ENCODE measurements at regions not wholly inside any gene's neighbourhood (a gene's known extent, or its start where the extent isn't known, plus 50 kb on each side); places are given as distances from the start of the nearest gene placed in this dataset.

- TF ChIP-seq, protein P1, sequence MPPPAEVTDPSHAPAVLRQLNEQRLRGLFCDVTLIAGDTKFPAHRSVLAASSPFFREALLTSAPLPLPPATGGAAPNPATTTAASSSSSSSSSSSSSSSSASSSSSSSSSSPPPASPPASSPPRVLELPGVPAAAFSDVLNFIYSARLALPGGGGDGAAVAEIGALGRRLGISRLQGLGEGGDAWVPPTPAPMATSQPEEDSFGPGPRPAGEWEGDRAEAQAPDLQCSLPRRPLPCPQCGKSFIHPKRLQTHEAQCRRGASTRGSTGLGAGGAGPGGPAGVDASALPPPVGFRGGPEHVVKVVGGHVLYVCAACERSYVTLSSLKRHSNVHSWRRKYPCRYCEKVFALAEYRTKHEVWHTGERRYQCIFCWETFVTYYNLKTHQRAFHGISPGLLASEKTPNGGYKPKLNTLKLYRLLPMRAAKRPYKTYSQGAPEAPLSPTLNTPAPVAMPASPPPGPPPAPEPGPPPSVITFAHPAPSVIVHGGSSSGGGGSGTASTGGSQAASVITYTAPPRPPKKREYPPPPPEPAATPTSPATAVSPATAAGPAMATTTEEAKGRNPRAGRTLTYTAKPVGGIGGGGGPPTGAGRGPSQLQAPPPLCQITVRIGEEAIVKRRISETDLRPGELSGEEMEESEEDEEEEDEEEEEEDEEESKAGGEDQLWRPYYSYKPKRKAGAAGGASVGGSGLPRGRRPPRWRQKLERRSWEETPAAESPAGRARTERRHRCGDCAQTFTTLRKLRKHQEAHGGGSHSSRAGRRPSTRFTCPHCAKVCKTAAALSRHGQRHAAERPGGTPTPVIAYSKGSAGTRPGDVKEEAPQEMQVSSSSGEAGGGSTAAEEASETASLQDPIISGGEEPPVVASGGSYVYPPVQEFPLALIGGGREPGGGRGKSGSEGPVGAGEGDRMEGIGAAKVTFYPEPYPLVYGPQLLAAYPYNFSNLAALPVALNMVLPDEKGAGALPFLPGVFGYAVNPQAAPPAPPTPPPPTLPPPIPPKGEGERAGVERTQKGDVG (CRISPR knock-in tag; IDR thresholded peaks at IDR 0.05; ENCODE audit: borderline replicate concordance) = no peak
- TF ChIP-seq ZNF460 (CRISPR knock-in tag; IDR thresholded peaks at IDR 0.05; ENCODE audit: borderline replicate concordance) (no peak), ZNF282 (IDR thresholded peaks at IDR 0.05; ENCODE audit: partially characterized antibody) (no peak), NFIC (IDR thresholded peaks at IDR 0.05; ENCODE audit: low read length) (no peak), ZNF878 (CRISPR knock-in tag; IDR thresholded peaks at IDR 0.05) (no peak), SKI (IDR thresholded peaks at IDR 0.05; ENCODE audit: partially characterized antibody) (no peak), ZNF367 (CRISPR knock-in tag; IDR thresholded peaks at IDR 0.05; ENCODE audit: borderline replicate concordance) (no peak), FOXM1 (CRISPR knock-in tag; IDR thresholded peaks at IDR 0.05) (no peak), STAG1 (CRISPR knock-in tag; IDR thresholded peaks at IDR 0.05) (peak; percentile 20; the same call in 1 of the 2 replicates), ZNF75D (CRISPR knock-in tag; IDR thresholded peaks at IDR 0.05; ENCODE audit: borderline replicate concordance) (no peak), KDM1A (CRISPR knock-in tag; IDR thresholded peaks at IDR 0.05) (no peak), MLLT10 (CRISPR knock-in tag; IDR thresholded peaks at IDR 0.05) (no peak), ZNF263 (CRISPR knock-in tag; IDR thresholded peaks at IDR 0.05) (peak; percentile 27; the same call in 1 of the 2 replicates), ZNF644 (CRISPR knock-in tag; IDR thresholded peaks at IDR 0.05; ENCODE audit: low read depth) (no peak), GABPB1 (CRISPR knock-in tag; IDR thresholded peaks at IDR 0.05) (peak; percentile 22; the same call in 1 of the 2 replicates), BHLHE40 (IDR thresholded peaks at IDR 0.05; ENCODE audit: low read length) (no peak), NCOR1 (IDR thresholded peaks at IDR 0.05; ENCODE audit: borderline replicate concordance, low read length) (0 out of 2 replicates have a peak, but pooled peaks have one; percentile 32), ZNF121 (CRISPR knock-in tag; IDR thresholded peaks at IDR 0.05) (no peak)
- TF ChIP-seq, protein P2, sequence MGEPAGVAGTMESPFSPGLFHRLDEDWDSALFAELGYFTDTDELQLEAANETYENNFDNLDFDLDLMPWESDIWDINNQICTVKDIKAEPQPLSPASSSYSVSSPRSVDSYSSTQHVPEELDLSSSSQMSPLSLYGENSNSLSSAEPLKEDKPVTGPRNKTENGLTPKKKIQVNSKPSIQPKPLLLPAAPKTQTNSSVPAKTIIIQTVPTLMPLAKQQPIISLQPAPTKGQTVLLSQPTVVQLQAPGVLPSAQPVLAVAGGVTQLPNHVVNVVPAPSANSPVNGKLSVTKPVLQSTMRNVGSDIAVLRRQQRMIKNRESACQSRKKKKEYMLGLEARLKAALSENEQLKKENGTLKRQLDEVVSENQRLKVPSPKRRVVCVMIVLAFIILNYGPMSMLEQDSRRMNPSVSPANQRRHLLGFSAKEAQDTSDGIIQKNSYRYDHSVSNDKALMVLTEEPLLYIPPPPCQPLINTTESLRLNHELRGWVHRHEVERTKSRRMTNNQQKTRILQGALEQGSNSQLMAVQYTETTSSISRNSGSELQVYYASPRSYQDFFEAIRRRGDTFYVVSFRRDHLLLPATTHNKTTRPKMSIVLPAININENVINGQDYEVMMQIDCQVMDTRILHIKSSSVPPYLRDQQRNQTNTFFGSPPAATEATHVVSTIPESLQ (CRISPR knock-in tag; conservative IDR thresholded peaks at IDR 0.05) = no peak
- TF ChIP-seq, protein P3, sequence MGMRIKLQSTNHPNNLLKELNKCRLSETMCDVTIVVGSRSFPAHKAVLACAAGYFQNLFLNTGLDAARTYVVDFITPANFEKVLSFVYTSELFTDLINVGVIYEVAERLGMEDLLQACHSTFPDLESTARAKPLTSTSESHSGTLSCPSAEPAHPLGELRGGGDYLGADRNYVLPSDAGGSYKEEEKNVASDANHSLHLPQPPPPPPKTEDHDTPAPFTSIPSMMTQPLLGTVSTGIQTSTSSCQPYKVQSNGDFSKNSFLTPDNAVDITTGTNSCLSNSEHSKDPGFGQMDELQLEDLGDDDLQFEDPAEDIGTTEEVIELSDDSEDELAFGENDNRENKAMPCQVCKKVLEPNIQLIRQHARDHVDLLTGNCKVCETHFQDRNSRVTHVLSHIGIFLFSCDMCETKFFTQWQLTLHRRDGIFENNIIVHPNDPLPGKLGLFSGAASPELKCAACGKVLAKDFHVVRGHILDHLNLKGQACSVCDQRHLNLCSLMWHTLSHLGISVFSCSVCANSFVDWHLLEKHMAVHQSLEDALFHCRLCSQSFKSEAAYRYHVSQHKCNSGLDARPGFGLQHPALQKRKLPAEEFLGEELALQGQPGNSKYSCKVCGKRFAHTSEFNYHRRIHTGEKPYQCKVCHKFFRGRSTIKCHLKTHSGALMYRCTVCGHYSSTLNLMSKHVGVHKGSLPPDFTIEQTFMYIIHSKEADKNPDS (CRISPR knock-in tag; IDR thresholded peaks at IDR 0.05) = peak; percentile 56; the same call in 1 of the 2 replicates
- TF ChIP-seq, protein P4, sequence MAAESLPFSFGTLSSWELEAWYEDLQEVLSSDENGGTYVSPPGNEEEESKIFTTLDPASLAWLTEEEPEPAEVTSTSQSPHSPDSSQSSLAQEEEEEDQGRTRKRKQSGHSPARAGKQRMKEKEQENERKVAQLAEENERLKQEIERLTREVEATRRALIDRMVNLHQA (CRISPR knock-in tag; IDR thresholded peaks at IDR 0.05) = no peak
Observed at GRCh38 chr1:228555074-228555994, 68.2 kb downstream of the RNF187 start (continued).
